ENCODE measurements at regions not wholly inside any gene's neighbourhood (a gene's known extent, or its start where the extent isn't known, plus 50 kb on each side); places are given as distances from the start of the nearest gene placed in this dataset.

- TF ChIP-seq CTCF (IDR thresholded peaks at IDR 0.05; ENCODE audit: low read depth, low read length, poor library complexity, severe bottlenecking) = no peak
- no peak for TF ChIP-seq EZH2phosphoT487 (IDR thresholded peaks at IDR 0.05; ENCODE audit: borderline replicate concordance, low read length)
Measured at GRCh38 chr3:46141813-46142212, 66.3 kb downstream of the CCR1 start.
